ENCODE measurements at regions not wholly inside any gene's neighbourhood (a gene's known extent, or its start where the extent isn't known, plus 50 kb on each side); places are given as distances from the start of the nearest gene placed in this dataset.

DNA sequence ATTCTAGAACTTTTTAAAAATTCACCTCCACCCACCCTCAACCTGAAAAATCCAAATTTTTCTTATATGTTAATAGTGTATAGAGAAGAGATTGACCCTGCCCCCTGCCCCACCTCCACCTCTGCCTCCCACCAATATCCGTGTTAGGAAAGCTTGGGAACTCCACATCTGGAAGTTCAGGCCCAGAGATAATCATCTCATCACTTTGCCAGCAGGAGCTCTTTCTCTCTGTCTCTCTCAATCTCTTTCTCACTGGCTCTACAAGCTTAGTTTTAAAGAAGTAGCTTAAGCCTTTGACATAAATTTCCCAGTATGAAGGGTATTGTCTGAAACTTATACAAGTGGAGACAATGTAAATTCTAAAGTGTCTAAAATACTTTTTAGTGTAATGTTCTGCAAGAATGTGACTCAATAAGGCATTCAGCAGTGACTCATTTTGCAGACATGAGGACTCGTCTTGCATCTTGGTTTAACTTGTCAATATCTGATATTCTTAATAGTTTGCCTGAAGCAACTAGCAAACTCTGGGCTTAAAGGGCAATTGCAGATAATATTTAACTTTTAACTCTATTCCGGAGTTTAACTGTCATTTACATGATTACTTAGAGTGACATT lies 299.8 kb upstream of the EPHA3 start:
- TF ChIP-seq CTCF (IDR thresholded peaks at IDR 0.05) (no peak), SIN3A (IDR thresholded peaks at IDR 0.05; ENCODE audit: borderline replicate concordance, insufficient read depth, low read depth, low read length) (no peak), POLR2AphosphoS5 (IDR thresholded peaks at IDR 0.05; ENCODE audit: low read depth, low read length) (no peak)
- TF ChIP-seq, protein P1, sequence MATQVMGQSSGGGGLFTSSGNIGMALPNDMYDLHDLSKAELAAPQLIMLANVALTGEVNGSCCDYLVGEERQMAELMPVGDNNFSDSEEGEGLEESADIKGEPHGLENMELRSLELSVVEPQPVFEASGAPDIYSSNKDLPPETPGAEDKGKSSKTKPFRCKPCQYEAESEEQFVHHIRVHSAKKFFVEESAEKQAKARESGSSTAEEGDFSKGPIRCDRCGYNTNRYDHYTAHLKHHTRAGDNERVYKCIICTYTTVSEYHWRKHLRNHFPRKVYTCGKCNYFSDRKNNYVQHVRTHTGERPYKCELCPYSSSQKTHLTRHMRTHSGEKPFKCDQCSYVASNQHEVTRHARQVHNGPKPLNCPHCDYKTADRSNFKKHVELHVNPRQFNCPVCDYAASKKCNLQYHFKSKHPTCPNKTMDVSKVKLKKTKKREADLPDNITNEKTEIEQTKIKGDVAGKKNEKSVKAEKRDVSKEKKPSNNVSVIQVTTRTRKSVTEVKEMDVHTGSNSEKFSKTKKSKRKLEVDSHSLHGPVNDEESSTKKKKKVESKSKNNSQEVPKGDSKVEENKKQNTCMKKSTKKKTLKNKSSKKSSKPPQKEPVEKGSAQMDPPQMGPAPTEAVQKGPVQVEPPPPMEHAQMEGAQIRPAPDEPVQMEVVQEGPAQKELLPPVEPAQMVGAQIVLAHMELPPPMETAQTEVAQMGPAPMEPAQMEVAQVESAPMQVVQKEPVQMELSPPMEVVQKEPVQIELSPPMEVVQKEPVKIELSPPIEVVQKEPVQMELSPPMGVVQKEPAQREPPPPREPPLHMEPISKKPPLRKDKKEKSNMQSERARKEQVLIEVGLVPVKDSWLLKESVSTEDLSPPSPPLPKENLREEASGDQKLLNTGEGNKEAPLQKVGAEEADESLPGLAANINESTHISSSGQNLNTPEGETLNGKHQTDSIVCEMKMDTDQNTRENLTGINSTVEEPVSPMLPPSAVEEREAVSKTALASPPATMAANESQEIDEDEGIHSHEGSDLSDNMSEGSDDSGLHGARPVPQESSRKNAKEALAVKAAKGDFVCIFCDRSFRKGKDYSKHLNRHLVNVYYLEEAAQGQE (IDR thresholded peaks at IDR 0.05; ENCODE audit: insufficient read depth in 1 of 2, low read depth in 2 of 2, low read length in 1 of 2) = no peak

All from Panc1 (cell line).